Fibroblast of lung (primary cell): ENCODE measurements at regions not wholly inside any gene's neighbourhood (a gene's known extent, or its start where the extent isn't known, plus 50 kb on each side); places are given as distances from the start of the nearest gene placed in this dataset.

Experiments
- DNase-seq, 2 donors: peaks; one replicate each; pipeline versions ENCODE4 v3.0.0 to v3.0.0-alpha.2; 2010; ENCODE audit warnings: low read depth in 2 of 2
- H2AFZ ChIP-seq: 2 replicates; pipeline ENCODE4 v1.5.1; 2012; ENCODE audit warnings: low read length, control low read depth, inconsistent platforms
- H3K27ac ChIP-seq: 2 replicates; pipeline ENCODE4 v1.5.1; 2011; ENCODE audit warnings: low read length, control low read depth; ENCODE audit not compliant: insufficient read depth
- H3K27me3 ChIP-seq: 2 replicates; pipeline ENCODE4 v1.5.1; 2011; ENCODE audit warnings: mild to moderate bottlenecking, low read length; ENCODE audit not compliant: control insufficient read depth, insufficient read depth
- H3K36me3 ChIP-seq: 2 replicates; pipeline ENCODE4 v1.5.1; 2011; ENCODE audit warnings: low read length; ENCODE audit not compliant: control insufficient read depth, insufficient read depth
- H3K4me1 ChIP-seq: 2 replicates; pipeline ENCODE4 v1.5.1; 2011; ENCODE audit warnings: low read length; ENCODE audit not compliant: control insufficient read depth, insufficient read depth; ENCODE audit errors: extremely low read depth
- H3K4me2 ChIP-seq: 2 replicates; pipeline ENCODE4 v1.5.1; 2011; ENCODE audit warnings: low read length, control low read depth; ENCODE audit not compliant: insufficient read depth; ENCODE audit errors: extremely low read depth
- H3K4me3 ChIP-seq, 4 experiments: fragments of 200-600 bp in 1 of 4; sonication (generic) in 1 of 4; replicated peaks in 1 of 4; 2 replicates each; pipeline ENCODE4 v1.5.1; 2011 to 2016; ENCODE audit warnings: low read length in 4 of 4, low read depth in 3 of 4, mild to moderate bottlenecking in 3 of 4, control low read depth in 2 of 4, inconsistent platforms in 1 of 4, mixed read lengths in 1 of 4; ENCODE audit not compliant: insufficient read depth in 1 of 4; ENCODE audit errors: control extremely low read depth in 1 of 4
- H3K79me2 ChIP-seq: 2 replicates; pipeline ENCODE4 v1.5.1; 2012; ENCODE audit warnings: mild to moderate bottlenecking, low read length, inconsistent platforms; ENCODE audit not compliant: control insufficient read depth, insufficient read depth
- H3K9ac ChIP-seq: 2 replicates; pipeline ENCODE4 v1.5.1; 2011; ENCODE audit warnings: mild to moderate bottlenecking, low read length, control low read depth; ENCODE audit not compliant: insufficient read depth
- H3K9me3 ChIP-seq: 2 replicates; pipeline ENCODE4 v1.5.1; 2012; ENCODE audit warnings: low read depth, low read length; ENCODE audit not compliant: control insufficient read depth, insufficient read depth
- H4K20me1 ChIP-seq: 2 replicates; pipeline ENCODE4 v1.5.1; 2011; ENCODE audit warnings: low read length; ENCODE audit not compliant: control insufficient read depth, insufficient read depth; ENCODE audit errors: extremely low read depth
- CTCF ChIP-seq, 2 donors: IDR thresholded peaks in 1 of 2; conservative IDR thresholded peaks in 1 of 2; 1 replicate in 1 of 2; 2 replicates in 1 of 2; pipeline ENCODE4 v1.5.1; 2011 to 2012; ENCODE audit warnings: low read length in 2 of 2, control low read depth in 1 of 2, inconsistent platforms in 1 of 2, low read depth in 1 of 2, mild to moderate bottlenecking in 1 of 2
- EZH2 ChIP-seq: IDR thresholded peaks from 2 replicates; pipeline ENCODE4 v1.5.1; 2012; ENCODE audit warnings: low read length, control low read depth, mild to moderate bottlenecking; ENCODE audit errors: missing control alignments

- H3K36me3 ChIP-seq: no peaks in the 10 kb centered on the region
- H3K9me3 ChIP-seq: no peaks in the 10 kb centered on the region
- no peak overlapping the region for H2AFZ ChIP-seq
- H3K4me3 ChIP-seq: no peak overlapping the region
- no peak overlapping the region for H3K9ac ChIP-seq
- no peaks in the 10 kb centered on the region for H4K20me1 ChIP-seq
- TF ChIP-seq EZH2 (no peak), CTCF (conservative IDR thresholded peaks at IDR 0.05 in 1 of 2, IDR thresholded peaks at IDR 0.05 in 1 of 2; ENCODE audit: low read depth in 1 of 2, low read length in 2 of 2) (no peak)
- H3K27me3 ChIP-seq: no peaks in the 10 kb centered on the region
- H3K4me1 ChIP-seq: no peaks in the 10 kb centered on the region
- no peak overlapping the region for H3K4me2 ChIP-seq
- DNase-seq: no peak
- no peak overlapping the region for H3K27ac ChIP-seq
- H3K79me2 ChIP-seq: no peaks in the 10 kb centered on the region
Observed at GRCh38 chr5:58392496-58392895, 67.4 kb downstream of the PLK2 start.

GRCh38 chr5:58383448-58383847 is 76.4 kb downstream of the PLK2 start:
- no peak for DNase-seq
- H2AFZ ChIP-seq: no peak overlapping the region
- H3K79me2 ChIP-seq: no peaks in the 10 kb centered on the region
- no peaks in the 10 kb centered on the region for H3K4me1 ChIP-seq
- H4K20me1 ChIP-seq: no peaks in the 10 kb centered on the region
- H3K36me3 ChIP-seq: no peaks in the 10 kb centered on the region
- no peak overlapping the region for H3K9ac ChIP-seq
- H3K9me3 ChIP-seq: no peaks in the 10 kb centered on the region
- H3K27me3 ChIP-seq: no peaks in the 10 kb centered on the region
- no peak overlapping the region for H3K27ac ChIP-seq
- TF ChIP-seq CTCF (conservative IDR thresholded peaks at IDR 0.05 in 1 of 2, IDR thresholded peaks at IDR 0.05 in 1 of 2; ENCODE audit: low read depth in 1 of 2, low read length in 2 of 2) (no peak), EZH2 (no peak)
- H3K4me3 ChIP-seq: no peak overlapping the region
- H3K4me2 ChIP-seq: no peak overlapping the region

- DNase-seq: no peak
- Histone ChIP-seq H3K79me2 (no peaks in the 10 kb centered on the region), H3K4me1 (no peaks in the 10 kb centered on the region), H3K27me3 (no peaks in the 10 kb centered on the region), H3K4me2 (no peak overlapping the region), H3K36me3 (no peaks in the 10 kb centered on the region), H2AFZ (no peak overlapping the region), H3K27ac (no peak overlapping the region), H4K20me1 (no peaks in the 10 kb centered on the region), H3K9me3 (no peaks in the 10 kb centered on the region), H3K4me3 (no peak overlapping the region), H3K9ac (no peak overlapping the region)
- TF ChIP-seq CTCF (conservative IDR thresholded peaks at IDR 0.05 in 1 of 2, IDR thresholded peaks at IDR 0.05 in 1 of 2; ENCODE audit: low read depth in 1 of 2, low read length in 2 of 2): no peak
- no peak for TF ChIP-seq EZH2
Observed at GRCh38 chr5:58382131-58382534, 77.8 kb downstream of the PLK2 start.
